H9 (cell line): ENCODE measurements at regions not wholly inside any gene's neighbourhood (a gene's known extent, or its start where the extent isn't known, plus 50 kb on each side); places are given as distances from the start of the nearest gene placed in this dataset.

Experiments used
- DNase-seq: peaks from one replicate; pipeline ENCODE4 v3.0.0-alpha.2; 2017
- H2AFZ ChIP-seq: one replicate; pipeline ENCODE4 v1.6.1; 2013; ENCODE audit warnings: mild to moderate bottlenecking, low read length, control low read depth, moderate library complexity
- H2AK5ac ChIP-seq: 2 replicates; pipeline ENCODE4 v1.6.1; 2013; ENCODE audit warnings: low read length, control low read depth, mixed read lengths; ENCODE audit not compliant: insufficient read length
- H2BK120ac ChIP-seq: one replicate; pipeline ENCODE4 v1.6.1; 2013; ENCODE audit warnings: low read depth, mild to moderate bottlenecking, low read length, control low read depth, inconsistent platforms; ENCODE audit not compliant: poor library complexity, severe bottlenecking
- H2BK12ac ChIP-seq: 2 replicates; pipeline ENCODE4 v1.6.1; 2013; ENCODE audit warnings: low read length, control low read depth, mixed read lengths, low read depth; ENCODE audit not compliant: insufficient read length
- H2BK15ac ChIP-seq: 2 replicates; pipeline ENCODE4 v1.6.1; 2013; ENCODE audit warnings: low read depth, low read length, control low read depth
- H2BK20ac ChIP-seq: one replicate; pipeline ENCODE4 v1.6.1; 2013; ENCODE audit warnings: low read depth, mild to moderate bottlenecking, low read length, control low read depth, inconsistent platforms; ENCODE audit not compliant: poor library complexity, severe bottlenecking
- H2BK5ac ChIP-seq: 2 replicates; pipeline ENCODE4 v1.6.1; 2013; ENCODE audit warnings: low read length, control low read depth, mixed read lengths; ENCODE audit not compliant: insufficient read length
- H3K14ac ChIP-seq: 2 replicates; pipeline ENCODE4 v1.6.1; 2013; ENCODE audit warnings: low read length, control low read depth; ENCODE audit not compliant: insufficient read depth
- H3K18ac ChIP-seq: 2 replicates; pipeline ENCODE4 v1.6.1; 2013; ENCODE audit warnings: low read depth, mild to moderate bottlenecking, mixed read lengths, low read length, control low read depth; ENCODE audit not compliant: insufficient read length
- H3K23ac ChIP-seq: 2 replicates; pipeline ENCODE4 v1.6.1; 2013; ENCODE audit warnings: low read length, control low read depth, mixed read lengths, low read depth; ENCODE audit not compliant: insufficient read length
- H3K23me2 ChIP-seq: 2 replicates; pipeline ENCODE4 v1.6.1; 2013; ENCODE audit warnings: low read depth, mild to moderate bottlenecking, mixed read lengths, low read length, control low read depth; ENCODE audit not compliant: insufficient read length, poor library complexity, severe bottlenecking
- H3K27ac ChIP-seq: 2 replicates; pipeline ENCODE4 v1.5.1; 2013; ENCODE audit warnings: low read length, control low read depth, mixed read lengths, low read depth; ENCODE audit not compliant: insufficient read length
- H3K27me3 ChIP-seq: 2 replicates; pipeline ENCODE4 v1.6.1; 2013; ENCODE audit warnings: low read length, control low read depth, inconsistent platforms; ENCODE audit not compliant: insufficient read depth
- H3K4ac ChIP-seq: 2 replicates; pipeline ENCODE4 v1.6.1; 2013; ENCODE audit warnings: low read depth, mild to moderate bottlenecking, control low read depth, inconsistent platforms, low read length, moderate library complexity
- H3K4me1 ChIP-seq: 2 replicates; pipeline ENCODE4 v1.6.1; 2013; ENCODE audit warnings: low read length, control low read depth, inconsistent platforms; ENCODE audit not compliant: insufficient read depth
- H3K4me2 ChIP-seq: 2 replicates; pipeline ENCODE4 v1.6.1; 2013; ENCODE audit warnings: low read length, control low read depth, mixed read lengths; ENCODE audit not compliant: insufficient read length, insufficient read depth
- H3K56ac ChIP-seq: 2 replicates; pipeline ENCODE4 v1.6.1; 2013; ENCODE audit warnings: low read depth, mild to moderate bottlenecking, mixed read lengths, low read length, control low read depth; ENCODE audit not compliant: insufficient read length
- H3K79me1 ChIP-seq: 2 replicates; pipeline ENCODE4 v1.6.1; 2013; ENCODE audit warnings: low read depth, mild to moderate bottlenecking, moderate library complexity, low read length, control low read depth, inconsistent platforms; ENCODE audit not compliant: insufficient read depth, poor library complexity, severe bottlenecking
- H3K79me2 ChIP-seq: 2 replicates; pipeline ENCODE4 v1.6.1; 2013; ENCODE audit warnings: low read length, control low read depth, inconsistent platforms; ENCODE audit not compliant: insufficient read depth
- H3K9ac ChIP-seq: 2 replicates; pipeline ENCODE4 v1.6.1; 2013; ENCODE audit warnings: low read length, control low read depth, mixed read lengths; ENCODE audit not compliant: insufficient read length; ENCODE audit errors: extremely low read depth
- H3K9me3 ChIP-seq: one replicate; pipeline ENCODE4 v1.6.1; 2013; ENCODE audit warnings: low read depth, low read length, inconsistent platforms; ENCODE audit not compliant: control insufficient read depth
- H3T11ph ChIP-seq: one replicate; pipeline ENCODE4 v1.6.1; 2013; ENCODE audit warnings: mild to moderate bottlenecking, low read length, control low read depth, inconsistent platforms
- H4K20me1 ChIP-seq: one replicate; pipeline ENCODE4 v1.6.1; 2013; ENCODE audit not compliant: control insufficient read depth, insufficient read length, insufficient read depth
- H4K5ac ChIP-seq: 2 replicates; pipeline ENCODE4 v1.6.1; 2013; ENCODE audit warnings: low read depth, mild to moderate bottlenecking, mixed read lengths, low read length, control low read depth; ENCODE audit not compliant: insufficient read length
- H4K8ac ChIP-seq: replicated peaks from 2 replicates; pipeline ENCODE4 v1.6.1; 2013; ENCODE audit warnings: low read length, control low read depth, mixed read lengths, low read depth; ENCODE audit not compliant: insufficient read length
- H4K91ac ChIP-seq: 2 replicates; pipeline ENCODE4 v1.6.1; 2013; ENCODE audit warnings: low read depth, mild to moderate bottlenecking, moderate library complexity, mixed read lengths, low read length, control low read depth; ENCODE audit not compliant: insufficient read length
- H3K27ac Mint-ChIP-seq, 3 experiments: 2 replicates in 2 of 3; 3 replicates in 1 of 3; pipeline ENCODE4 v1.8.0; 2020 to 2021; ENCODE audit warnings: mixed read lengths in 3 of 3, mild to moderate bottlenecking in 1 of 3, moderate library complexity in 1 of 3
- H3K27me3 Mint-ChIP-seq: 2 replicates; pipeline ENCODE4 v1.8.0; 2021; ENCODE audit warnings: low read depth, mild to moderate bottlenecking, moderate library complexity, mixed read lengths
- H3K36me3 Mint-ChIP-seq, 3 experiments: 2 replicates in 2 of 3; 3 replicates in 1 of 3; pipeline ENCODE4 v1.8.0; 2020 to 2021; ENCODE audit warnings: low read depth in 3 of 3, mixed read lengths in 3 of 3; ENCODE audit not compliant: insufficient read depth in 1 of 3
- H3K4me1 Mint-ChIP-seq, 2 experiments: 2 replicates each; pipeline ENCODE4 v1.8.0; 2020; ENCODE audit warnings: mixed read lengths in 2 of 2
- H3K4me3 Mint-ChIP-seq, 2 experiments: 2 replicates in 1 of 2; 3 replicates in 1 of 2; pipeline ENCODE4 v1.8.0; 2020 to 2021; ENCODE audit warnings: mild to moderate bottlenecking in 2 of 2, mixed read lengths in 2 of 2, moderate library complexity in 1 of 2
- H3K9me3 Mint-ChIP-seq, 2 experiments: 2 replicates in 1 of 2; 3 replicates in 1 of 2; pipeline ENCODE4 v1.8.0; 2020; ENCODE audit warnings: mild to moderate bottlenecking in 2 of 2, mixed read lengths in 2 of 2, moderate library complexity in 1 of 2
- CTCF ChIP-seq: fragments of 200-600 bp; sonication (generic); conservative IDR thresholded peaks from 3 replicates; pipeline ENCODE4 v1.8.0; 2021; ENCODE audit warnings: antibody characterized with exemption, mild to moderate bottlenecking
- WGBS: extraction: QIAGEN DNeasy Blood & Tissue Kit; methylation state at CpG from one replicate; pipeline ENCODE4 v1.1.7; 2013; ENCODE audit warnings: missing lambda C conversion rate, low lambda C conversion rate, mixed read lengths; ENCODE audit not compliant: insufficient read length; ENCODE audit errors: extremely low coverage; 5-methylcytosine and 5-hydroxymethylcytosine counted together

- Histone ChIP-seq H3K9ac (no peak overlapping the region), H2AFZ (no peak overlapping the region), H2BK15ac (no peak overlapping the region), H4K20me1 (no peaks in the 10 kb centered on the region), H2AK5ac (no peak overlapping the region), H3K14ac (no peak overlapping the region), H3K27me3 (no peaks in the 10 kb centered on the region; the same call in 1 of the 2 replicates), H3K79me1 (no peaks in the 10 kb centered on the region), H4K5ac (no peak overlapping the region), H3K23me2 (no peaks in the 10 kb centered on the region), H3K9me3 (no peaks in the 10 kb centered on the region), H2BK12ac (no peak overlapping the region), H3K4me2 (no peak overlapping the region), H2BK120ac (no peak overlapping the region), H2BK20ac (no peak overlapping the region), H3K18ac (no peak overlapping the region), H4K91ac (no peak overlapping the region), H3K56ac (no peak overlapping the region), H3K27ac (no peak overlapping the region), H2BK5ac (no peak overlapping the region), H3T11ph (no peak overlapping the region), H3K23ac (no peak overlapping the region), H4K8ac (no peak overlapping the region), H3K4ac (no peak overlapping the region), H3K4me1 (0 out of 2 replicates have a peak, but pooled peaks cover 3% of the 10 kb centered on the region), H3K79me2 (no peaks in the 10 kb centered on the region)
- Mint-ChIP-seq H3K36me3 (no peaks in the 10 kb centered on the region), H3K27ac (no peak overlapping the region), H3K4me1 (peaks cover 11 to 23% of the 10 kb centered on the region in 2 experiments), H3K27me3 (peaks cover 27% of the 10 kb centered on the region), H3K9me3 (no peaks in the 10 kb centered on the region; a peak in 1 of 5 replicates), H3K4me3 (no peak overlapping the region)
- no peak for TF ChIP-seq CTCF
- no peak for DNase-seq
- WGBS: no CpG with 5 or more reads among the region's 2 CpGs
These were observed 59.6 kb upstream of the ACKR3 start for GRCh38 chr2:236510034-236510433.
